Osteoblast (primary cell): ENCODE measurements at regions not wholly inside any gene's neighbourhood (a gene's known extent, or its start where the extent isn't known, plus 50 kb on each side); places are given as distances from the start of the nearest gene placed in this dataset.

ENCODE experiments used
- DNase-seq: peaks from one replicate; pipeline ENCODE4 v3.0.0; 2011; ENCODE audit warnings: low spot score, mixed read lengths; ENCODE audit not compliant: insufficient read length; ENCODE audit errors: missing footprints
- H2AFZ ChIP-seq: 2 replicates; pipeline ENCODE4 v1.6.0; 2011; ENCODE audit warnings: mild to moderate bottlenecking, low read length
- H3K27ac ChIP-seq: 2 replicates; pipeline ENCODE4 v1.5.1; 2011; ENCODE audit warnings: mild to moderate bottlenecking, low read depth, low read length, moderate library complexity
- H3K27me3 ChIP-seq: 2 replicates; pipeline ENCODE4 v1.6.0; 2012; ENCODE audit warnings: mild to moderate bottlenecking, control low read depth, inconsistent platforms, low read length, moderate library complexity; ENCODE audit not compliant: insufficient read depth
- H3K36me3 ChIP-seq: 2 replicates; pipeline ENCODE4 v1.5.1; 2011; ENCODE audit warnings: mild to moderate bottlenecking, low read length, control low read depth, moderate library complexity; ENCODE audit not compliant: insufficient read depth
- H3K4me1 ChIP-seq: 2 replicates; pipeline ENCODE4 v1.5.1; 2011; ENCODE audit warnings: mild to moderate bottlenecking, low read length, control low read depth, moderate library complexity; ENCODE audit not compliant: insufficient read depth
- H3K4me2 ChIP-seq: 2 replicates; pipeline ENCODE4 v1.6.0; 2011; ENCODE audit warnings: mild to moderate bottlenecking, low read length; ENCODE audit not compliant: insufficient read depth
- H3K4me3 ChIP-seq: fragments of 200-600 bp; sonication (generic); 3 replicates; pipeline ENCODE4 v1.5.1; 2012; ENCODE audit warnings: mild to moderate bottlenecking, low read length, inconsistent platforms; ENCODE audit not compliant: insufficient read depth
- H3K79me2 ChIP-seq: 2 replicates; pipeline ENCODE4 v1.6.0; 2012; ENCODE audit warnings: mild to moderate bottlenecking, low read length, control low read depth, inconsistent platforms; ENCODE audit not compliant: insufficient read depth
- H3K9me3 ChIP-seq: 2 replicates; pipeline ENCODE4 v1.5.1; 2011; ENCODE audit warnings: low read depth, low read length, control low read depth
- H4K20me1 ChIP-seq: 2 replicates; pipeline ENCODE4 v1.6.0; 2012; ENCODE audit warnings: mild to moderate bottlenecking, low read length, control low read depth; ENCODE audit not compliant: insufficient read depth
- TF ChIP-seq, protein P1 (sequence below): IDR thresholded peaks from 2 replicates; pipeline ENCODE4 v1.5.1; 2011; ENCODE audit warnings: mild to moderate bottlenecking, low read depth, low read length, moderate library complexity; ENCODE audit errors: extremely low read depth

- no peak overlapping the region for H3K4me3 ChIP-seq
- H3K27me3 ChIP-seq = no peaks in the 10 kb centered on the region
- TF ChIP-seq, protein P1, sequence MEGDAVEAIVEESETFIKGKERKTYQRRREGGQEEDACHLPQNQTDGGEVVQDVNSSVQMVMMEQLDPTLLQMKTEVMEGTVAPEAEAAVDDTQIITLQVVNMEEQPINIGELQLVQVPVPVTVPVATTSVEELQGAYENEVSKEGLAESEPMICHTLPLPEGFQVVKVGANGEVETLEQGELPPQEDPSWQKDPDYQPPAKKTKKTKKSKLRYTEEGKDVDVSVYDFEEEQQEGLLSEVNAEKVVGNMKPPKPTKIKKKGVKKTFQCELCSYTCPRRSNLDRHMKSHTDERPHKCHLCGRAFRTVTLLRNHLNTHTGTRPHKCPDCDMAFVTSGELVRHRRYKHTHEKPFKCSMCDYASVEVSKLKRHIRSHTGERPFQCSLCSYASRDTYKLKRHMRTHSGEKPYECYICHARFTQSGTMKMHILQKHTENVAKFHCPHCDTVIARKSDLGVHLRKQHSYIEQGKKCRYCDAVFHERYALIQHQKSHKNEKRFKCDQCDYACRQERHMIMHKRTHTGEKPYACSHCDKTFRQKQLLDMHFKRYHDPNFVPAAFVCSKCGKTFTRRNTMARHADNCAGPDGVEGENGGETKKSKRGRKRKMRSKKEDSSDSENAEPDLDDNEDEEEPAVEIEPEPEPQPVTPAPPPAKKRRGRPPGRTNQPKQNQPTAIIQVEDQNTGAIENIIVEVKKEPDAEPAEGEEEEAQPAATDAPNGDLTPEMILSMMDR = no peak
- DNase-seq = no peak
- H3K79me2 ChIP-seq = no peaks in the 10 kb centered on the region
- no peak overlapping the region for H3K4me2 ChIP-seq
- no peaks in the 10 kb centered on the region for H4K20me1 ChIP-seq
- no peaks in the 10 kb centered on the region for H3K9me3 ChIP-seq
- no peak overlapping the region for H3K27ac ChIP-seq
- peaks cover 25% of the 10 kb centered on the region for H3K4me1 ChIP-seq
- H3K36me3 ChIP-seq = no peaks in the 10 kb centered on the region
- H2AFZ ChIP-seq = no peak overlapping the region
These were observed 132.7 kb upstream of the IER5L start for GRCh38 chr9:129310666-129311350.

- H4K20me1 ChIP-seq = no peaks in the 10 kb centered on the region
- H3K4me2 ChIP-seq = no peak overlapping the region
- H3K4me3 ChIP-seq = no peak overlapping the region
- H3K9me3 ChIP-seq = no peaks in the 10 kb centered on the region
- no peak overlapping the region for H2AFZ ChIP-seq
- H3K27me3 ChIP-seq = no peaks in the 10 kb centered on the region
- H3K27ac ChIP-seq = no peak overlapping the region
- no peaks in the 10 kb centered on the region for H3K36me3 ChIP-seq
- TF ChIP-seq, protein P1 = no peak
- H3K4me1 ChIP-seq = peaks cover 17% of the 10 kb centered on the region
- DNase-seq = no peak
- H3K79me2 ChIP-seq = no peaks in the 10 kb centered on the region
These were observed 131.8 kb upstream of the IER5L start for GRCh38 chr9:129309906-129310305.

GRCh38 chr9:129309041-129309430, 131.0 kb upstream of the IER5L start:
- Histone ChIP-seq H3K4me1 (peaks cover 9% of the 10 kb centered on the region), H3K9me3 (no peaks in the 10 kb centered on the region), H3K4me2 (no peak overlapping the region), H3K4me3 (no peak overlapping the region), H3K36me3 (no peaks in the 10 kb centered on the region), H3K79me2 (no peaks in the 10 kb centered on the region), H2AFZ (no peak overlapping the region), H3K27ac (no peak overlapping the region), H3K27me3 (no peaks in the 10 kb centered on the region), H4K20me1 (no peaks in the 10 kb centered on the region)
- TF ChIP-seq, protein P1 = no peak
- DNase-seq = no peak

- no peaks in the 10 kb centered on the region for H3K9me3 ChIP-seq
- H3K36me3 ChIP-seq = no peaks in the 10 kb centered on the region
- no peaks in the 10 kb centered on the region for H4K20me1 ChIP-seq
- no peaks in the 10 kb centered on the region for H3K79me2 ChIP-seq
- TF ChIP-seq, protein P1 = no peak
- H3K27ac ChIP-seq = no peak overlapping the region
- H2AFZ ChIP-seq = peak overlapping the region; percentile 0
- H3K4me3 ChIP-seq = no peak overlapping the region
- no peaks in the 10 kb centered on the region for H3K27me3 ChIP-seq
- DNase-seq = no peak
- peaks cover 7% of the 10 kb centered on the region for H3K4me1 ChIP-seq
- no peak overlapping the region for H3K4me2 ChIP-seq
These were observed 129.3 kb upstream of the IER5L start for GRCh38 chr9:129307227-129307970.
